ENCODE measurements at regions not wholly inside any gene's neighbourhood (a gene's known extent, or its start where the extent isn't known, plus 50 kb on each side); places are given as distances from the start of the nearest gene placed in this dataset.

DNA sequence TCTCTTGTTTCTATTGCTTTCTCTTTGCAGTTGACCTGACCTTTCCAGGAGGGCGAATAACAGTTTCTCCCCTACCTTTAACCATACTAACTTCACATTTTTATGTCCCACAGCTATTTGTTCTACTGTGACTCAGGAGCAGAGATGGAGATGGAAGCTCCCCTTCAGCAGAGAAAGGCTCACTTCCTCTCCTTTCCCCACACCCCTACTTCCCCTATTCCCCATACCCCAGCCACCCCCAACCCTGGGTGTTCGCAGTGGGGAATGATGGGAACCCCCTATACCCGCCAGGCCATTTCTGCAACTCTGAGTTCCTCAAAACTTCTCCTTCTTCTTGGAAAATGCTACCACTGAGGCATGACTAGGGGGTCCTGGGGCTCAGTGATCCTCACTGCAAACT is 285.4 kb upstream of the MGAT5 start:
- Histone ChIP-seq H3K18ac (ENCODE audit: extremely low read depth, low read length) (no peak overlapping the region), H4K5ac (ENCODE audit: insufficient read length, low read depth, low read length) (no peak overlapping the region), H2BK20ac (ENCODE audit: low read length) (no peak overlapping the region), H3K23ac (ENCODE audit: insufficient read length) (no peak overlapping the region), H2BK12ac (ENCODE audit: low read depth, low read length) (no peak overlapping the region), H3K14ac (ENCODE audit: insufficient read length) (no peak overlapping the region), H3K56ac (replicated peaks; ENCODE audit: insufficient read length, low read depth, low read length) (no peak overlapping the region), H3K79me1 (ENCODE audit: low read depth, low read length) (no peaks in the 10 kb centered on the region), H2BK120ac (replicated peaks; ENCODE audit: low read depth, low read length) (no peak overlapping the region), H4K8ac (ENCODE audit: extremely low read depth, insufficient read depth, low read length) (no peak overlapping the region), H3K36me3 (ENCODE audit: control insufficient read depth in 2 of 4, insufficient read depth in 4 of 4, low read length in 3 of 4) (no peaks in the 10 kb centered on the region), H3K9me3 (ENCODE audit: insufficient read depth in 2 of 2, low read depth in 1 of 2, low read length in 1 of 2) (no peaks in the 10 kb centered on the region), H4K91ac (replicated peaks; ENCODE audit: insufficient read length, low read length) (no peak overlapping the region), H2AK5ac (ENCODE audit: low read depth, low read length) (no peak overlapping the region), H3K4me2 (ENCODE audit: insufficient read depth in 1 of 2, low read depth in 2 of 2, low read length in 2 of 2) (no peak overlapping the region), H3K4ac (replicated peaks; ENCODE audit: insufficient read length, low read depth, low read length) (no peak overlapping the region), H2AFZ (ENCODE audit: low read length) (no peak overlapping the region), H3K27me3 (replicated peaks in 1 of 4; ENCODE audit: control insufficient read depth in 3 of 4, extremely low read depth in 1 of 4, insufficient read depth in 3 of 4, low read length in 3 of 4) (no peaks in the 10 kb centered on the region), H2BK15ac (ENCODE audit: low read length) (no peak overlapping the region), H3K27ac (ENCODE audit: low read depth, low read length) (no peak overlapping the region), H3K79me2 (ENCODE audit: control insufficient read depth in 1 of 2, insufficient read depth in 2 of 2, low read length in 2 of 2) (no peaks in the 10 kb centered on the region), H4K20me1 (replicated peaks in 1 of 2; ENCODE audit: control insufficient read depth in 1 of 2, insufficient read depth in 2 of 2, low read length in 2 of 2) (no peaks in the 10 kb centered on the region), H3K4me1 (replicated peaks in 1 of 4; ENCODE audit: control insufficient read depth in 3 of 4, insufficient read depth in 4 of 4, low read length in 3 of 4) (peaks cover 0 to 7% (median 3%) of the 10 kb centered on the region in 4 experiments; a peak in 3 of 7 replicates), H3K4me3 (ENCODE audit: extremely low read depth in 1 of 4, insufficient read depth in 2 of 4, low read depth in 3 of 4, low read length in 4 of 4) (no peak overlapping the region), H2BK5ac (ENCODE audit: low read depth, low read length) (no peak overlapping the region), H3K23me2 (ENCODE audit: low read depth, low read length) (no peaks in the 10 kb centered on the region), H3K9ac (replicated peaks in 1 of 4; ENCODE audit: extremely low read depth in 1 of 4, low read depth in 3 of 4, low read length in 3 of 4) (no peak overlapping the region)
- DNase-seq (ENCODE audit: low read depth in 1 of 2, low spot score in 2 of 2) (no peak), FAIRE-seq (no peak)
- WGBS, 2 experiments (ENCODE audit: extremely low coverage in 1 of 2, insufficient coverage in 1 of 2, insufficient read length in 1 of 2, insufficient replicate concordance in 2 of 2, low coverage in 1 of 2, low lambda C conversion rate in 2 of 2, missing lambda C conversion rate in 1 of 2), result 68% methylated on average over 3 of the region's 3 CpGs; no CpG with 5 or more reads in 1 of the 2 experiments
- ChIA-PET POLR2A (ENCODE audit: partially characterized antibody) (no interaction called here), CTCF (ENCODE audit: partially characterized antibody) (interaction anchor here (1.1 to 1.4 kb wide), 2 partner anchors 17 to 27 kb away, joined by 3 to 4 read pairs; no protein-coding TSS in a partner anchor)
- TF ChIP-seq BACH1 (IDR thresholded peaks at IDR 0.05; ENCODE audit: low read length) (no peak), YY1 (IDR thresholded peaks at IDR 0.05; ENCODE audit: low read depth, low read length) (no peak), CBX5 (IDR thresholded peaks at IDR 0.05; ENCODE audit: low read depth, low read length) (no peak), POLR2AphosphoS5 (IDR thresholded peaks at IDR 0.05; ENCODE audit: low read depth, low read length) (no peak), POLR2A (IDR thresholded peaks at IDR 0.05; ENCODE audit: control extremely low read depth in 1 of 2, low read depth in 2 of 2, low read length in 2 of 2) (no peak), CTBP2 (IDR thresholded peaks at IDR 0.05; ENCODE audit: borderline replicate concordance, insufficient read depth, insufficient read length, low read length) (no peak), CHD1 (IDR thresholded peaks at IDR 0.05; ENCODE audit: low read depth, low read length) (no peak), SUZ12 (IDR thresholded peaks at IDR 0.05; ENCODE audit: low read length) (no peak), MAFK (IDR thresholded peaks at IDR 0.05; ENCODE audit: low read depth, low read length) (no peak), SIN3A (conservative IDR thresholded peaks at IDR 0.05 in 1 of 2, IDR thresholded peaks at IDR 0.05 in 1 of 2; ENCODE audit: low read depth in 1 of 2, low read length in 2 of 2) (no peak)
- TF ChIP-seq, protein P1, sequence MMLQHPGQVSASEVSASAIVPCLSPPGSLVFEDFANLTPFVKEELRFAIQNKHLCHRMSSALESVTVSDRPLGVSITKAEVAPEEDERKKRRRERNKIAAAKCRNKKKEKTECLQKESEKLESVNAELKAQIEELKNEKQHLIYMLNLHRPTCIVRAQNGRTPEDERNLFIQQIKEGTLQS (IDR thresholded peaks at IDR 0.05; ENCODE audit: insufficient read depth, low read depth, low read length), result no peak
- TF ChIP-seq, protein P2, sequence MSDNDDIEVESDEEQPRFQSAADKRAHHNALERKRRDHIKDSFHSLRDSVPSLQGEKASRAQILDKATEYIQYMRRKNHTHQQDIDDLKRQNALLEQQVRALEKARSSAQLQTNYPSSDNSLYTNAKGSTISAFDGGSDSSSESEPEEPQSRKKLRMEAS (IDR thresholded peaks at IDR 0.05), result no peak
- TF ChIP-seq, protein P3, sequence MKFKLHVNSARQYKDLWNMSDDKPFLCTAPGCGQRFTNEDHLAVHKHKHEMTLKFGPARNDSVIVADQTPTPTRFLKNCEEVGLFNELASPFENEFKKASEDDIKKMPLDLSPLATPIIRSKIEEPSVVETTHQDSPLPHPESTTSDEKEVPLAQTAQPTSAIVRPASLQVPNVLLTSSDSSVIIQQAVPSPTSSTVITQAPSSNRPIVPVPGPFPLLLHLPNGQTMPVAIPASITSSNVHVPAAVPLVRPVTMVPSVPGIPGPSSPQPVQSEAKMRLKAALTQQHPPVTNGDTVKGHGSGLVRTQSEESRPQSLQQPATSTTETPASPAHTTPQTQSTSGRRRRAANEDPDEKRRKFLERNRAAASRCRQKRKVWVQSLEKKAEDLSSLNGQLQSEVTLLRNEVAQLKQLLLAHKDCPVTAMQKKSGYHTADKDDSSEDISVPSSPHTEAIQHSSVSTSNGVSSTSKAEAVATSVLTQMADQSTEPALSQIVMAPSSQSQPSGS (IDR thresholded peaks at IDR 0.05; ENCODE audit: low read length), result no peak

Measured in H1 (cell line).